Memory B cell (primary cell): ENCODE measurements at regions not wholly inside any gene's neighbourhood (a gene's known extent, or its start where the extent isn't known, plus 50 kb on each side); places are given as distances from the start of the nearest gene placed in this dataset.
A peak's percentile ranks its signal among the peaks of the same experiment; 100 is the strongest.

Experiments
- ATAC-seq: fragments of 150-1000 bp; cut with Tn5 transposase; 2 replicates; pipeline ENCODE4 v1.10.0; 2021; ENCODE audit warnings: low read depth, mild to moderate bottlenecking, moderate library complexity
- DNase-seq, 2 donors: peaks; one replicate each; pipeline ENCODE4 v3.0.0; 2022; ENCODE audit warnings: low spot score in 2 of 2
- H3K27ac Mint-ChIP-seq: one replicate; pipeline ENCODE4 v1.8.0; 2022; ENCODE audit warnings: mild to moderate bottlenecking, moderate library complexity, mixed read lengths
- H3K27me3 Mint-ChIP-seq: one replicate; pipeline ENCODE4 v1.8.0; 2022; ENCODE audit warnings: mixed read lengths
- H3K36me3 Mint-ChIP-seq: one replicate; pipeline ENCODE4 v1.8.0; 2022; ENCODE audit warnings: mild to moderate bottlenecking, mixed read lengths
- H3K4me1 Mint-ChIP-seq: one replicate; pipeline ENCODE4 v1.8.0; 2022; ENCODE audit warnings: mixed read lengths
- H3K4me3 Mint-ChIP-seq: one replicate; pipeline ENCODE4 v1.8.0; 2022; ENCODE audit warnings: mild to moderate bottlenecking, moderate library complexity, mixed read lengths
- H3K9me3 Mint-ChIP-seq: one replicate; pipeline ENCODE4 v1.8.0; 2022; ENCODE audit warnings: mixed read lengths

GRCh38 chr7:50146692-50147091, 53.6 kb upstream of the ZPBP start:
- peaks cover 50% of the 10 kb centered on the region for H3K4me1 Mint-ChIP-seq
- no peak for DNase-seq
- H3K36me3 Mint-ChIP-seq = no peaks in the 10 kb centered on the region
- H3K27me3 Mint-ChIP-seq = no peaks in the 10 kb centered on the region
- peak overlapping the region; percentile 69 for H3K27ac Mint-ChIP-seq
- no peaks in the 10 kb centered on the region for H3K9me3 Mint-ChIP-seq
- H3K4me3 Mint-ChIP-seq = peak overlapping the region; percentile 48
- no peak for ATAC-seq

DNA sequence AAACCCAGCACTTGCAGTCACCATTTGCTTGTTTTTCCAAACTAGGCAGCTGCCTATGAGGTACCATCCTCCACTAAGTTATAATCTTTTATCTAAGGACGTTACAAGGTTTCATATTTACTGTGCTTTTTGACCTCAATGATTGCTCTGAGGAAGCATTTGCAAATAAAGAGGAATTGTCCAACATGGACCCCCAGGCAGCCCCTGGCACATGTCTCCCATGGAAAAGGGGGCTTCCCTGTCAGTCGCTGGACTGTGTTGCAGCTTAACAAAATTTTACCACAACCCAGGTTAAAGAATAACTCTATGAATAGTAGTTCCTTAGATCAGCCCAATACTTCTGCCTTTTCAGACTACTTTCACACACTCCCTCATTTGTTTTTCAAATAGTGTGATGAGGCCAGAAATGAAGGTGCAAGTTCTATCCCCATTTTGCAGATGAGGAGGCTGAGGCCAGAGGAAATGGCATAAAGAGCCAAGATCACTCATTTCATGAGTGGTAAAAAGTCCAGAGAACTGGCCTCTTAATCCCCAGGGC, 52.8 kb upstream of the ZPBP start:
- Mint-ChIP-seq H3K27me3 (peaks cover 2% of the 10 kb centered on the region), H3K4me3 (peak overlapping the region; percentile 3), H3K36me3 (no peaks in the 10 kb centered on the region), H3K9me3 (no peaks in the 10 kb centered on the region), H3K4me1 (peaks cover 52% of the 10 kb centered on the region), H3K27ac (peak overlapping the region; percentile 69)
- ATAC-seq = no peak
- no peak for DNase-seq

- H3K4me1 Mint-ChIP-seq = peaks cover 48% of the 10 kb centered on the region
- H3K27me3 Mint-ChIP-seq = peaks cover 2% of the 10 kb centered on the region
- H3K36me3 Mint-ChIP-seq = no peaks in the 10 kb centered on the region
- ATAC-seq (no peak), DNase-seq (no peak)
- no peaks in the 10 kb centered on the region for H3K9me3 Mint-ChIP-seq
- H3K4me3 Mint-ChIP-seq = no peak overlapping the region
- peak overlapping the region; percentile 69 for H3K27ac Mint-ChIP-seq
These were observed 52.2 kb upstream of the ZPBP start for GRCh38 chr7:50145226-50145625.
